GM18951 (cell line): ENCODE measurements at regions not wholly inside any gene's neighbourhood (a gene's known extent, or its start where the extent isn't known, plus 50 kb on each side); places are given as distances from the start of the nearest gene placed in this dataset.
"Not testable (repeated sequence)": the region's sequence is repeated elsewhere in the genome, so short reads cannot be mapped to it uniquely, and the experiment has no call there.

ENCODE experiments used
- POLR2A ChIP-seq: IDR thresholded peaks from 4 replicates; pipeline ENCODE4 v1.6.1; 2011; ENCODE audit warnings: mild to moderate bottlenecking; ENCODE audit not compliant: insufficient read length, insufficient read depth; ENCODE audit errors: extremely low read depth
- in situ Hi-C: fragments of 300-500 bp; cut with MboI; formaldehyde crosslinking; loops from one replicate; pipeline ENCODE4 v1.12.0; 2022; ENCODE audit warnings: low sequenced_read_pairs, mixed read lengths, inconsistent platforms; ENCODE audit not compliant: unreplicated experiment

DNA sequence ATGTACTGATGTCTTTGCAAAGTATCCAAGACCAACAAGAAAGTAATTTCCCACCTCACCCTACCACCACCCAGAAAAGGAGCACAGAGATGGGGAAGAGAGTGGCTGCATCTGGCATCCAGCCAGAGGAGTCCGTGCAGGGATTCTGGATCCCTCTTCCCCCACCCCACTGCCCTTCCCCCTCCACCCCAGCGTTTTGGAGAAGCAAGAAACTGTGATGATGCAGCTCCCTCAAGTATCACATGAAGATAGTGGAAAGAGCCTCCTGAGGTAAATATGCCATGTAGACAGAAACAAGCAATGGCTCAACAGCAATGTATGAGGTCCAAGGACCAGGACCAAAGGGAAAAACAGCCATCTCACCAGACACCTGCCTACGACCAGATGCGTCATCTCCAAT, 153.8 kb downstream of the DEPDC1B start:
- no peak for TF ChIP-seq POLR2A
- in situ Hi-C loops = no loop called here

DNA sequence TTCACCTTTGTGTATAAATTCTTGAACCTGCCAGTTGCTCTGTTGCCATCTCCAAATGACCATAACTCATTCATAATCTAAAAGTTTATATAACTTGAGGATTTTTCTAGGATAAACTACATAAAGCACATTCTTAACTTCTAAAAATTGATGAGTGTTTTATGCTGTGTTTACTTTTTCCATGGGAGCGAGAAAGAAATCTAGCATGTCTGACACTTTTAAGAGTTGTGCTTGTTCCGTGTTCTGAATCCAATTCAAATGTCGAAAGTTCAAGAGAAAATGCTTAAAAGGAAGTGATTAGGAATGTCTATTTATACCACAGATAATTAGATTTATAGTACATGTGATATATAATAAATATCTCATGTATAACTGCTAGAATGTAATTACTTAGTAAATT, 154.4 kb downstream of the DEPDC1B start:
- in situ Hi-C loops = no loop called here
- no peak for TF ChIP-seq POLR2A

- TF ChIP-seq POLR2A = no peak
- in situ Hi-C loops = no loop called here
Observed at GRCh38 chr5:60544142-60544541, 155.8 kb downstream of the DEPDC1B start.

- no peak for TF ChIP-seq POLR2A
- in situ Hi-C loops = no loop called here
Observed at GRCh38 chr5:60541980-60542379, 158.0 kb downstream of the DEPDC1B start.

GRCh38 chr5:60540856-60541805, 158.8 kb downstream of the DEPDC1B start:
- in situ Hi-C loops = no loop called here
- TF ChIP-seq POLR2A = no peak

DNA sequence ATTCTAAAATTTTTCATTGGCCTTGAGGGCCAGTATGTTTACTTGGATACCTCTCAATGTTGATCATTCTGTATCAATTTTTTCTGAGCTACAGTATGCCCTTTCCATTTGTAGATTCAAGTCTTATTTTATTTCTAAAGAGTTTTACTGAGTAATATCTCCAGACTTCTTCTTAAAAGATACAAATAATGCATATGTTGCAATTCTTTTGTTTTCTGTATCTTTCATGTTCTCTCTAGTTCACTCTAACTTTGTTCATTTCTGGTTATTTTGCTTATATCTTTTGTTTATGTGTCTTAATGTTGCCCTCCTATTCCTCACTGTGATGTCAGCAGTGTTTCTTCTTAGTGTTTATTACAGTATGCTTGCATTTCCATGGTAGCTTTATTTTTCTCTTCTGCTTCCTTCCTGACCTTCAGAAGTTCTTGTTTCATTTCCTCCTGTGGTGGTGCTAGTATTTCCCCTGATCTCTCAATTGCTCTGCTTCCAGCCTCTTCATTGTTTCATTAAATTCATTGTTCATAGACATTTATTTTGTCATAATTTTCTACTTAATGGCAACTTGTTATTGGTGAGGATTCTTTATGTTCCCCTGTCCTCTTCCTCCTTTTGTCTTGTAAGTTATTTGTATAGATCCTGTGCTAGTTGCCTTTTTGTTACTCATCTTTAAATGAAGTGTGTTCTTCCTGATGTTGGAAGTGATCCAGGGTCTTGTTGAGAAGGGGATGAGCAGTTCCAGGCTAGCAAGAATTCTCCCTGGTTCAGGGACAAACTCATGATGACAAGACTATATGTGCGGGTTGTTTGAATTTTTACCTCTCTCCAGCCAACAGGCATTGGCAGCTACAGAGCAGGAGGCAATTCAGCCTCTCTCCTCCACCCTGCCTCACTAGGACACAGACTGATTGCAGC, 160.8 kb downstream of the DEPDC1B start:
- TF ChIP-seq POLR2A = no peak
- in situ Hi-C loops = no loop called here

- in situ Hi-C loops = no loop called here
- TF ChIP-seq POLR2A = no peak
Observed at GRCh38 chr5:60538426-60538825, 161.5 kb downstream of the DEPDC1B start.

DNA sequence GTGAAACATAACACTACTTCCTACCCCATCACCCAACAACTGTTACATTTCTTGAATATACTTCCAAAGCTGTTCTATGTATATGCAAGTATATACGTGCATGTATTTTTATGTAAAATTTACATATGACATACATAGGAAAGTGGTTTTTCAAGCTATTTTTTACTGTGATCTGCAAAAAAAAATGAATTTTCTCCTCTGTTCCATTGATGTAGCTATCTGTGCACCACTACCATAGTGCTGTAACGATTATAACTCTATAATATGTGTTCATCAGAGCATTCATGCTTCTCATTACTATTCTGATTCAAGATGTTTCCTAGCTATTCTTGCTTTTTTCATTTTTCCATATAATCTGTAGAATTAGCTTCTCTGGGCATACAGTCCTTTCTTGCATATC, 164.0 kb downstream of the DEPDC1B start:
- no peak for TF ChIP-seq POLR2A
- in situ Hi-C loops = no loop called here

DNA sequence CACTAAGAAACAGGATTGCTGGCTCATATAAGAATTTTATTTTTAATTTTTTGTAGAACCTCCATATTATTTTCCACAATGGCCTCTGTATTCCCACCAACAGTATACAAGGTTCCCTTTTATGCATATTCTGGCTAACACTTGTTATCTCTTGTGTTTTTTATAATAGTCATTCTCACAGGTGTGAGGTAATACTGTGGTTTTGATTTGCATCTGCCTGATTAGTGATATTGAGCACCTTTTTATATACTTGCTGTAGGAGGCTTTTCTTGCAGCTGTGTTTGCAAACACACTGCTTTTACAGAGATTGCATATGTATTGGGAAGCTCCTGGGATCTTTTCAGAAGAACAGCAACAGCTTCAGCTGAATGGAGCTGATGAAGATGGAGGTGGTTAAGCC, 164.8 kb downstream of the DEPDC1B start:
- no peak for TF ChIP-seq POLR2A
- in situ Hi-C loops = no loop called here

DNA sequence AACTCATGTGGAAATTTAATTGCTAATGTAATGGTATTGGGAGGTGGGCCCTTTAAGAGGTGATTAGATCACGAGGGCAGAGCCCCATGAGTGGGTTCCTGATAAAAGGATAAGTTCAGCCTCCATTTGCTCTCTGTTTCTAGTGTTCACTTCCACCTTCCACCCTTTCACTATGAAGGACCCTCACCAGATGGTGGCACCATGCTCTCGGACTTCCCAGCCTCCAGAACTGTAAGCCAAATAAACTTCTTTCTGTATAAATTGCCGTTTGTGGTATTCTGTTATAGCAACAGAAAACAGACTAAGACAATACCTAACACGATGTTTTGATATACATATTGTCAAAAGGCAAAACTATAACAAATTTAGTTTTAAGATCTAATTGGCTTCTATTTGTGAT, 166.2 kb downstream of the DEPDC1B start:
- TF ChIP-seq POLR2A = no peak
- in situ Hi-C loops = no loop called here

- in situ Hi-C loops = not testable (repeated sequence)
Observed at GRCh38 chr5:60532796-60533195, 167.2 kb downstream of the DEPDC1B start.

DNA sequence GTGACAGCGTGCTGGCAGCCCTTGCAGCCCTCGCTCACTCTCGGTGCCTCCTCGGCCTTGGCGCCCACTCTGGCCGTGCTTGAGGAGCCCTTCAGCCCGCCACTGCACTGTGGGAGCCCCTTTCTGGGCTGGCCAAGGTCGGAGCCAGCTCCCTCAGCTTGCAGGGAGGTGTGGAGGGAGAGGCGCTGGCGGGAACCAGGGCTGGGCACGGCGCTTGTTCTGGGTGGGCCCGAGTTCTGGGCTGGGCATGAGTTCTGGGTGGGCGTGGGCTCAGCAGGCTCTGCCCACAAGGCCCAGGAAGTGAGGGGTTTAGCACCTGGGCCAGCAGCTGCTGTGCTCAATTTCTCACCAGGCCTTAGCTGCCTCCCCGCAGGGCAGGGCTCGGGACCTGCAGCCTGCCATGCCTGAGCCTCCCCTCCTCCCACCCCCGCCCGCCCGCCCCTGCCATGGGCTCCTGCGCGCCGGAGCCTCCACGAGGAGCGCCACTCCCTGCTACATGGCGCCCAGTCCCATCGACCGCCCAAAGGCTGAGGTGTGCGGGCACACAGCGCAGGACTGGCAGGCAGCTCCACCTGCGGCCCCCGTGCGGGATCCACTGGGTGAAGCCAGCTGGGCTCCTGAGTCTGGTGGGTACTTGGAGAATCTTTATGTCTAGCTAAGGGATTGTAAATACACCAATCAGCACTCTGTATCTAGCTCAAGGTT, 169.7 kb downstream of the DEPDC1B start:
- in situ Hi-C loops = not testable (repeated sequence)

DNA sequence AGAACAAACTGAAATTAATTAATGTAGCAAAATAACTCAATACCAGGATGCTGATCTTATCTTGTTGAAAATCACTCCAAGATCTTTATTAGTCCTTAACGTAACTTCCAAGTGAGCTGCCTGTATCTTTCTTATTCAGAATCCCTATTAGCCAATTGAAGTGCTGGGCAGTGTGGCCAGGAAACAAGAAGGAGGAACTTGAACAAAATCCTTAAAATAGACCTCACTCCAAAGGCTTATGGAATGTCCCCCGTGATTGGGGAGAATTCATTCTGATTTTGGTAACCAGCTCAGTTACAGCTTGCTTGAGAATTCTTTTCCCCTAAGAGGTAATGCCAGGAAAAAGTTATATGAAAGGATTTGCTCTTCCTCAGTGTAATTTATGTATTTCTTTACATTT, 171.0 kb downstream of the DEPDC1B start:
- no peak for TF ChIP-seq POLR2A
- in situ Hi-C loops = no loop called here
